ENCODE measurements at regions not wholly inside any gene's neighbourhood (a gene's known extent, or its start where the extent isn't known, plus 50 kb on each side); places are given as distances from the start of the nearest gene placed in this dataset.
"Not testable (repeated sequence)": the region's sequence is repeated elsewhere in the genome, so short reads cannot be mapped to it uniquely, and the experiment has no call there.

DNA sequence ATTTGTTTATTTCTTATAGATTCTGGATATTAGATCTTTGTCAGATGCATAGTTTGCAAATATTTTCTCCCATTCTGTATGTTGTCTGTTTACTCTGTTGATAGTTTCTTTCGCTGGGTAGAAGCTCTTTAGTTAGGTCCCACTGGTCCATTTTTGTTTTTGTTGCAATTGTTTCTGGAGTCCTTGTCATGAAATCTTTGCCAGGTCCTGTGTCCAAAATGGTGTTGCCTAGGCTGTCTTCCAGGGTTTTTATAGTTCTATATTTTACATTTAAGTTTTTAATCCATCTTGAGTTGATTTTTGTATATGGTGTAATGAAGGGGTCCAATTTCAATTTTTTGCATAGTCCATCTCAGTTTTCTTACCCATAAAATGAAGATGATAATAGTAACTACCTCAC, 173.9 kb upstream of the NT5E start:
- DNase-seq: not testable (repeated sequence)

DNA sequence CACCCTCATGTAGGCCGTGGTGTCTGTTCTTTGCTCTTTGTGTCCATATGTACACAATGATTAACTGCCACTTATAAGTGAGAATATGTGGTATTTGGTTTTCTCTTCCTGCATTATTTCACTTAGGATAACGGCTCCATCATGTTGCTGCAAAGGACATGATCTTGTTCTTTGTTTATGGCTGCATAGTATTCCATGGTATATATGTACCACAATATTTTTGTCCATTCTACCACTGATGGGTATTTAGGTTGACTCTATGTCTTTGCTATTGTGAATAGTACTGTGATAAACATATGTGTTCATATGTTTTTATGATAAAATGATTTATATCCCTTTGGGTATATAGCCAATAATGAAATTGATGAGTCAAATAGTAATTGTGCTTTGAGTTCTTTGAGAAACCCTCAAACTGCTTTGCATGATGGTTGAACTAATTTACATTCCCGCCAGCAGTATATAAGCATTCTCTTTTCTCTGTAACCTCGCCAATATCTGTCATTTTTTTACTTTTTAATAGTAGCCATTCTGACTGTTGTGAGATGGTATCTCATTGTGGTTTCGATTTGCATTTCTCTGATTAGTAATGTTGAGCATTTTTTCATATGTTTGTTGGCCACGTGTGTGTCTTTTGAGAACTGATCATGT, 174.4 kb upstream of the NT5E start:
- DNase-seq: no peak

DNA sequence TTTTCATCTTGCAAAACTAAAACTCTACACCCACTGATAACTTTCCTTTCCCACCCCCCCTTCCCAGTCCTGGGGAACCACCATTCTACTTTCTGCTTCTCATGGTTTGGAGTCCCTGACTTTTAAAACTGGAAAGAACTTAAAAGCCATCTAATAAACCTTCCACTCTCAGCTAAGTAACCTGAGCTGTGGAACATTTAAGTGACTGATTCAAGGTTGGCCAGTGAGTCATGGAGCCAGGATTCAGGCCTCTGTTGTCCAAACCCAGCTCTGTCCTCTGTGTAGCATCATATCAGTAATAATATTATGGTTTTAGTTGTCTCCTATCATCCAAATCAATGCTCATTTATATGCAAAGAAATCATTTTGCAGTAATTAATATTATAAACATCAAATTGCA, 176.0 kb upstream of the NT5E start:
- no peak for DNase-seq

GRCh38 chr6:85273046-85273445, 176.8 kb upstream of the NT5E start:
- DNase-seq: no peak

- no peak for DNase-seq
Measured at GRCh38 chr6:85272592-85272991, 177.3 kb upstream of the NT5E start.

DNA sequence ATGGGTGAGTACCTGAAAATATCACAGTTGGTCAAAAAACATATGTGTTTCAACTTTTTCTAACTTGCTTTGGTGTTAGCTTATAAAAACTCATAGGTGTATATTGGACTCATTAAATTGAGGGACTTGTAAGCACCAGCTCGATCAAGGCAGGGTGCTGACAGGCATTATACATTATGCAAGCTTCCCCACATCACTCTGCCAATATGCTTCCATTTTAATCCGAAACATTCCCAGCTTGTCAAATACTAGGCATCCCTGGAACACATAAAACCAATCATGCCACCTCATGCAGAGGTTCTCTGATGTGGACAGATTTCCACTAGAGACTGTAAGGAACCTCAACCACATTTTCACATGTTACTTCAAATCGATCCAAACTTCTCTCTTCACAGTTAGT, 187.3 kb upstream of the NT5E start:
- DNase-seq: no peak

DNA sequence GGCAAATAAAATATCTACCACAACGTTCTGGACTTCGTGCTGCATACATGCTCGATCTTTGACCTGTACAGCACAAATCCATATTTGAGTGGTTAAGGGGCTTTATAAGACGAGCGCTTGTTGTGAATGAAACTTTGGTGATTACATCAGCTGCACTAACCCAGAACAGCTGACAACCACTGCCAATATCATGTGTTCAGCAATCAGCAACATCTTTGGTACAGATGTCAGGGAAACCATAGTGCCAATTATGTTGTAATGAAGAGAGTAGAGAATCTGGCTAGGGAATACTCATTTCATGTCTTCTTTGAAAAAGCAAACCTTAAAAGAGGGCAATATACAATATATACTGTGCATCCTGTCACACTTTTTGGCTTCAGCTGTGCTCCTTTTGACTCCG, 188.6 kb upstream of the NT5E start:
- no peak for DNase-seq

- no peak for DNase-seq
Measured at GRCh38 chr6:85255661-85256060, 194.2 kb upstream of the NT5E start.

DNA sequence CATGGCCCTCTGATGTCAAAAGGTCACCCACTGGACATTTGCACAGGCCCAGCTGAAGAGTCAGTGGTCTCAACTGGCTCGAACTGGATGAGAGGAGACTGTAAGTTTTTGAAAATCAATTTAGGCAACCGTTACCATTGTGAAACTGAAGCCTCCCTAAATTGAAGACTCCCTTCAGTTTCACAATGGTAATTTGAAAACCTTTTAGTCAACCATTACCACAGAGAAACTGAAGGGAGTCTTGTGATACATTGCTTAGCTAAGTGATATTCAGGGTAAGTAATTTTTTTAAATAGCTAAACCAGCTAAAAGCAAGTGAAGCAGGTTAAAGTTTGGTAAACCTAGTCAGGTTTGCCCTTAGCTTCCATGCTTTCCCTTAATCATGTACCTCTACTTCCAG, 197.3 kb upstream of the NT5E start:
- DNase-seq: no peak

DNA sequence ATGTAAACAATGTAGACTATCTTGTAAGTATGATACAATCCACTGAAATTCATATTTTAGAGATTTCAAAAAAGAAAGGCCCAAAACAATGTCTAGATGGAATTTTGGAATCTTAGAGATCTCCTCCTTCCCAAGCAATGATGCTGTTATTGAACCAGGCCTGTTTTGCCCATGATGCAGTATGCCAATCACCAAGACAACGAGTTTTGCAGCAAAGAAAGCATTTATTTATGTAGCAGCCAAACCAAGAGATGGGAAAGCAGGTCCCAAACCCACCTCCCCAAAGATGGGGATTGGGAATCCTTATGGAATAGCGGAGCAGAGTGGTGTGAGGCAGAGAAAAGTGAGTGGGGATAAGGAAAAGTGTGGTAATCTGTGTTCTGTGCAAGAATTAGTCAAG, 197.8 kb upstream of the NT5E start:
- no peak for DNase-seq

GRCh38 chr6:85251300-85251699, 198.6 kb upstream of the NT5E start:
- no peak for DNase-seq

GRCh38 chr6:85250586-85251220, 199.2 kb upstream of the NT5E start:
- DNase-seq: no peak

GRCh38 chr6:85245004-85245403, 204.9 kb upstream of the NT5E start:
- no peak for DNase-seq

GRCh38 chr6:85241498-85242052, 208.3 kb upstream of the NT5E start:
- DNase-seq: no peak

DNA sequence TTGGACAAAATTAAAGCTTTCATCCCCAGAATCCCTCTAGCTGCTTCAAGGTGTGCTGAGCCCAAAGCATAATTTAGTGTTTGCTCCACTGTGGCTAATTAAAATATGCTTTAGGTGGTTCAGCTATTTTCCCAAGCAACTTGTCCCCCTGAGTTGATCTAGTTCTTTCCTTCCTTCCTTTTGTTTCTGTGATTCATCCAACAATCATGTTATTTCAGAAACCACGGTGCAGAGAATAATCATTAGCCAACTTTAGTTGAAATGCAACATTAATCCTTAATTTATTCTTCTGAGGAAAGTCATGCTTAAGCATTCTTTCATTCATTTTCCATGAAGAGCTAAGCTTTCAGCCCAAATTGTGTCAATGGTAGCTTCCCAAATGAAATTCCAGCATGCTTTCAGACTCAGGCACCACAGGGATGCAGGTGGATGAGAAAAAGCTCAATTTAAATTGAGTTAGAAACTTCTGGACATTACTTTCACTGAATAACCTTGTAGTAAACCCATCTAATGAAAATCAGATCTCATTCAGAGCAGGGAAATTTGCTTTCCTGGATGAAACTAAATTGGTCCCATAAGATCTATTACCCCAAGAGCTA, 209.0 kb upstream of the NT5E start:
- DNase-seq: no peak

GRCh38 chr6:85237478-85237877, 212.4 kb upstream of the NT5E start:
- DNase-seq: no peak

GRCh38 chr6:85236636-85237035, 213.2 kb upstream of the NT5E start:
- DNase-seq: no peak

DNA sequence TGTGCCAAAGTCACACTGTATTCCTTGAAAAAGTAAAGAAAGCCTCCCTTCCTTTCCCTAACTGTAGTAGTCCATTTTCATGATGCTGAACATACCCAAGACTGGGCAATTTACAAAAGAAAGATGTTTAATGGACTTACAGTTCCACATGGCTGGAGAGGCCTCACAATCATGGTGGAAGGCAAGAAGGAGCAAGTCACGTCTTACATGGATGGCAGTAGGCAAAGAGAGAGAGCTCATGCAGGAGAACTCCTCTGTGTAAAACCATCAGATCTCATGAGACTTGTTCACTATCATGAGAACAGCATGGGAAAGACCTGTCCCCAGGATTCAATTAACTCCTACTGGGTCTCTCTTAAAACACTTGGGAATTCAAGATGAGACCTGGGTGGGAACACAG, 222.5 kb upstream of the NT5E start:
- DNase-seq: not testable (repeated sequence)

- DNase-seq: not testable (repeated sequence)
Measured at GRCh38 chr6:85212794-85213193, 237.1 kb upstream of the NT5E start.

GRCh38 chr6:85195243-85195642, 254.6 kb upstream of the NT5E start:
- no peak for DNase-seq

DNA sequence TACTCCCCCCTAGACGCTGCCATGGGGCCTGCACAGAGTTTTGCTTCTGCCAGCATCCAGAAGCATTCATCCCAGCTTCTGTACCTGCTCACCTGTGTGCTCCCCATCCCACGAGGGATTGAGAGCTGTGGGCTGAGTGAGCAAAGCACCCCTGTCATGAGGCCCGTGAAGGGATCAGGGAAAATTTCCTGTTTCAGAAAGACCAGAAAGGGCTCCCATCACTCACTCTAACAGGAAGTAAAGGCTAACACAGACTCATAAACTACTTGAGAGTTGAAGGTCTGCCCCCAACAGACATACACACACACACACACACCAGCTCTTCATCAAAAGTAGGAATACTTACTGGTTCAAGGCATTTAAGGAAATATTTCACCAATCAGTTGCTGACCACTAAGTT, 256.5 kb upstream of the NT5E start:
- no peak for DNase-seq

DNA sequence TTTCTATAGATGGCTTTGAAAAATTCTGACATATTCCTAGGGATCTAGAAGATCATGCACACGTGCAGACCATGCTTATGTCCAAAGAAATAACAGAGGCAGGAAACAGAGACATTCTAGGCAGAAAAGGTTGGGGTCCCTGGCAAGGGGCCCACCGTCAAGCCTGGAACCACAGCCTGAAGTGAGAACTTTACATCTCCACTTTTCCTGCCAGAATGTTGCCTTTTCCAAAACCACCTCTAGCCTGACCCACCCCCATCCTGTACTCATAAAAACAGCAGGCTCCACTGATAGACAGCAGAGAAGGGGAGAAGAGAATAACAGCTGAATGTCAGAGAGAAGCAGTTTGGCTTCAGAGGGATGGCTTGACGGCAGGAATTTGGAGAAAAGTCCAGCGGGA, 257.3 kb upstream of the NT5E start:
- DNase-seq: no peak

GRCh38 chr6:85192186-85192585, 257.7 kb upstream of the NT5E start:
- no peak for DNase-seq

GRCh38 chr6:85191656-85192055, 258.2 kb upstream of the NT5E start:
- DNase-seq: no peak

Data from RPMI8226 (cell line).